ENCODE measurements at regions not wholly inside any gene's neighbourhood (a gene's known extent, or its start where the extent isn't known, plus 50 kb on each side); places are given as distances from the start of the nearest gene placed in this dataset.

- no peak for DNase-seq (ENCODE audit: low spot score)
These were observed 64.7 kb upstream of the ZNF469 start for GRCh38 chr16:88318051-88318450.

GRCh38 chr16:88318521-88318920 is 64.2 kb upstream of the ZNF469 start:
- DNase-seq (ENCODE audit: low spot score): no peak

DNA sequence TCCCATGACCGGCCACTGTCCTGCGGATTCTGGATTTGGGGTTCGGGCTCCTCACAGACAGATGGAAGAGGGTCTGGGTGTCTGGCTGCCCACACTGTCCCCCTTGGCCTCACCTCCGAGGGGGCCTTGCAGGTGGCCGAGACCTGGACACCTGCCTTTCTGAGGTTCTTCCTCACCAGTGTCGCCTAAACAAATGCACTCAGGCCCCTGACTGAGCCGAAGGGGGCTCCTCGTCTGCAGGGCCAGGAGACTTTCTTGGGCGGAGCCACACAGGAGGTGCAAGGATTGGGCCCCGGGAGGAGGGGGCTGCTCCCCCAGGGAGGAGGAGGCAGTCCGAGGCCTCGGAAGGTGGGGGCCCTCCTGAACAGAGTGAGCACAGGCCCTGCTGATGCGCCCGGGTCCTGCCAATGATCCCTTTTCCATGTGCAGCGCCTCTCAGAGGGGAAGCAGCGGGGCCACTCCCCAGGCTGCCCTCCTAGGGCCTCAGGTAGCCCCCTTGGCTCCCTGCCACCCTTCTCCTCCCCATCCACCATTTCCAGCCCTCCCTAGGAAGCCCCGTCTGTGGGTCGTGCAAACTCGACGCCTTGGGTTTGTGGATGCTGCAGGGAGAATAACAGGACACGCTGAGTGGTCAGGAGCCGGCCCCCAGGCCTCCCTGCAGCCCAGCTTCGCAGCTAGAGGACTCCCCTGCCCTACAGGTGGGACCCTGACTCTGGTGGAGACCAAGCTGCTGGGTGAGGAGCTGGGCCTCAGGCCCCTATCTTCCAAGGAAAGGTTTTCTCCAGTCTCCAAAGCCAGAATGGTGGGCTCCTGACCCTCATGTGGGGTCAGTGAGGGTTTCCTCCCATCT is 63.4 kb upstream of the ZNF469 start:
- DNase-seq (ENCODE audit: low spot score): no peak

GRCh38 chr16:88320947-88321634 is 61.7 kb upstream of the ZNF469 start:
- DNase-seq (ENCODE audit: low spot score): no peak

GRCh38 chr16:88321635-88322499 is 60.9 kb upstream of the ZNF469 start:
- DNase-seq (ENCODE audit: low spot score): no peak

DNA sequence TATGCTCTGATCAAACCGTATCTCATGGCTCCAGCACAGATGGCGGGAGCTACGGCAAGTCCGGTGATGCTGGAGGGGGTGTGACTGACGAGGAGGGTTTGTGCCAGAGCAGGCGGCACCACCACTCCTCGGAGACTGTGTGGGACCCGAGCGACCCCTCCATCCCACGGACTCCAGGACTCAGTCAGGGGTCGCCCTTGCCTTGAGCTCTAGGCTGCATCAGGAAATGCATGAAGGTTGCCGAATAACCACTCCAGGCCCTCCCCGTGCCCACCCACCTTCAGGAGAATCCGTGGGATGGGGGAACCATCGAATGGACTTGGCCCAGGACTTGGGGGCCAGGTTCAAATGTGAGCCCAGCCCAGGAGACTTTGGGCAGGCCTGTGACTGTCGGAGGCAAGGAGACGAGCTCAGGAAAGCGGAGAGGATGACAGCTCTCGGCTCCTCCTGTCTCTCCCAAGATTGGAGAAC is 60.2 kb upstream of the ZNF469 start:
- DNase-seq (ENCODE audit: low spot score): no peak

DNA sequence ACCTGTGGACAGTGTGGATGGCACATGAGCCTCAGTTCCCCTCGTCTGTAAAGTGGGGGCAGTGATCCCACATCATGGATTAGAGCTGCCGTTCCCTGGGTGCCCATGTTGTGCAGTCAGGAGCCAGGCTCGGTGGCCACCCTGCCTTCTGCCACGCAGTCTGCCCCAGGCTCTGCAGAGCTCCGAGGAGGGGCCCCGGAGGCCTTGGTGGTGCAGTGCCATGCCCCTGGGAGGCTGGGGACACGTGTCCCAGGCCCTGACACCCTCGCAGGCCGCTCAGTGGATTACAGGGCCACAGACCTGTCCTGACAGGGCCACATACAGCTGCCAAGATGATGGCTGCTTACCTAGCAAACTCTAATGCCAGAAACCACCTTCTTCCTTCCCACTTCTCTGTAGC is 59.7 kb upstream of the ZNF469 start:
- no peak for DNase-seq (ENCODE audit: low spot score)

DNA sequence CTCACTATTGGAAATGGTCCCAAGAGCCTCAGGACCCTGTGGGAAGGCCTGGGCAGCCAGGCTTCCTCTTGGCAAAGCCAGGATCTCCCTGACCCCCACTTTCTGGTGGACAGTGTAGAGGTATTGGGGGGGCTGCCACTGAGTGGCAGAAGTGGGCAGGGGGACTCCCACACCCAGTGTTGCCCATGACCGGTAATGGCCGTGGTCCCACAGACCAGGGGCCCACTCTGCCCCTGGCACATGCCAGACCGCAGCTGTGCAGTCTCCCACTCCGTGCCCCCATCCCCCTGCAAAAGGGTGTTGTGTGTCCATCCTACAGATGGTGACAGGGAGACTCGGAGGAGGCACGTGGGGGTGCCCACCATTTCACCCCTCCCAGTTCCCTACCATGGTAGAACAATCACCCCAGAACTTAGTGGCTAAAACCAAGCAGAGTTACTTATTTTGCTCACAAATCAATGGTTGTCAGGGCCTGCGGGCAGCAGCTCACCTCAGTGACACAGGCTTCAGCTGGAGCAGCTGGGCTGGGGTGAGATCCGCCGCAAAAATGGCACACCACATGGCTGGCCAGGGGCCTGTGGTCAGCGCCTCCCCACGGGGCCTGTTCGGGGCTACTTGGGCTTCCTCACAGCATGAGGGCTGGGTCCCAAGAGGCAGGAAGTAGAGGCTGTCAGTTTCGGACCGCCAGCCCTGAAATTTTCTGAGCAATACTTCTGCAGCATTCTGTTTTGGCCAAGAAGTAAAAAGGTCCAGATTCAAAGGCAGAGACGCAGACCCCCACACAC is 59.0 kb upstream of the ZNF469 start:
- DNase-seq (ENCODE audit: low spot score): no peak

- DNase-seq (ENCODE audit: low spot score): no peak
These were observed 57.5 kb upstream of the ZNF469 start for GRCh38 chr16:88325087-88325750.

GRCh38 chr16:88325976-88326375 is 56.8 kb upstream of the ZNF469 start:
- no peak for DNase-seq (ENCODE audit: low spot score)

DNA sequence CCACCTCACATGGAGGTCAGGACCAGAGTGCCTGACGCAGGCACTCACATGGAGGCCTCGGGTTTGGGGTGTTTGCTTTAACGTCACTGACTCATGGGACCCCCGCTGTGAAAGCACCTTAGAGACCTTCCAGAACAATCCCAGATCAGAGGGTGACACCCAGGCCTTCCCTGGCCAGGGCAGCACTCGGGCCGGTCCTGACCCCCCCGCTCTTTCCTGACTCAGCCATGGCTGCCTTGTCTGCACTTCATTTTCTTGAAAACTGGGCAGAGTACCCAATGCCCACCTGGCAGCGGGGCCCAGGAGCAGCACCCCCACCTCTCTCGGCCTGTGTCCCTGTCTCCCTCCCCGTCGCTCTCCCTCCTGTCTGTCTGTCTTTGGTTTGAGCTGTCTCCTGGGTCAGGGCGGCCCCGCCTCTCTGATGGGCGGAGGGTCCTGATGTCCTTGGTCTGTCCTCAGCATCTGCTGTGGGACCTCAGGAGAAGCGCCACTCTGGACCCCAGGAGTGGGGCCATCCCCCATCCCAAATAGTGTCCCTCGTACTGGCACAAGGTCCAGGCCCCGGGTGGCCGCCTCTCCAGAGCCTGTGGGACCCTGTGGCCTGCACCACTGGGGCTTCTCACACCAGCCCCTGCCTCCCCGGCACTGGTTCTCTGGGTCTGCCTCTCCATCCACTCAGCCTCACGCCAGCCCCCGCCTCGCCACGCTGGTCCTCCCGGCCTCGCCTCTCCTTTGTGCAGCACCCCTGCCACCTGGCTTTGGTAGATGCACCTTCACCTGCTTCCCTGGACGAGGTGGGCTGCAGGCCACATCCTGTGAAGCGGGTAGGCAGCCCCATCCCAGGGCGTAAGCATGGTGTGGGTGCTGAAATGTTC is 55.9 kb upstream of the ZNF469 start:
- no peak for DNase-seq (ENCODE audit: low spot score)

GRCh38 chr16:88327561-88328312 is 55.0 kb upstream of the ZNF469 start:
- no peak for DNase-seq (ENCODE audit: low spot score)

- no peak for DNase-seq (ENCODE audit: low spot score)
These were observed 54.3 kb upstream of the ZNF469 start for GRCh38 chr16:88328313-88328980.

DNA sequence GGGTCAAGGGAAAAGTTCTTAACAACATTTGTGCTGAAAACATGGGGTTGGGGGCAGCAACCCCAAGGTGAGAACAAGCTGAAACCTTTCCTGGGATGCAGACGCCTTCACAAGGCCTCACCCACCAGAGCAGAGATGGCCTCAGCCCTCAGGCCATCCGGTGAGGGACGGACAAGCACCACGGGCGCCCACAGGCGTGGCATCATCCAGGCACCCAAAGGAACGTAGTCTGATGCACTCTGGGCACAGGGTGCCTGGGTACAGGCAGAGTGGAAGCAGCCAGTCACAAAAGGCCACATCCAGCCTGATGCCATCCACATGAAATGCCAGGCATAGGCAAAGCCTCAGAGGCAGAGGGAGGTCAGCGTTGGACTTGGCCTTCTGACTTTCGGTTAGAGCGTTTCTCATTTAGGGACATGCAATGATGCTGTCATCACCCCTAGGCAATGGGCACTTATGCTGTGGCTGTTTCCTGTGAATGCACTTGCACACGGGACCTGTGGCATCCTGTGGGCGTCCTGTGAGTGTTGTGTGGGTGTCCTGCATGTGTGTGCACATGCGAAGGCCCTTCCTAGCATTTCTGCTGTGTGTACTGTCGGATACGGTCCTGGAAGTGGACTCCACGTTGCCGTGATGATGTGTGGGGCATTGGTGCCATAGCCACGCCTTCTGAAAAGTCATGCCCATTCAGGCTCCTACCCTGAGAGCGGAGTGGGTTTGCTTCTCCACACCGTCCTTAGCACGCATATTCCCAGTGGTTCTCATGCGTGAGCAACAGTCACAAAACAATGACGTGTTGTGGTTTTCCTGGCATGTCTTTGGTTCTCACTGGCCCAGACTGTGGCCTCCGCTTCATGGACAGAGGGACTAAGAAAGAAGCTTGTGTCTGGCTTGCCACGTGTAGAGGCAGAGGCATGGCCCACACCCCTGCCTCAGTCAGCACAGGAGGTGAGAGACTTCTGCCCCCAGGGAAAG is 52.7 kb upstream of the ZNF469 start:
- DNase-seq (ENCODE audit: low spot score): no peak

DNA sequence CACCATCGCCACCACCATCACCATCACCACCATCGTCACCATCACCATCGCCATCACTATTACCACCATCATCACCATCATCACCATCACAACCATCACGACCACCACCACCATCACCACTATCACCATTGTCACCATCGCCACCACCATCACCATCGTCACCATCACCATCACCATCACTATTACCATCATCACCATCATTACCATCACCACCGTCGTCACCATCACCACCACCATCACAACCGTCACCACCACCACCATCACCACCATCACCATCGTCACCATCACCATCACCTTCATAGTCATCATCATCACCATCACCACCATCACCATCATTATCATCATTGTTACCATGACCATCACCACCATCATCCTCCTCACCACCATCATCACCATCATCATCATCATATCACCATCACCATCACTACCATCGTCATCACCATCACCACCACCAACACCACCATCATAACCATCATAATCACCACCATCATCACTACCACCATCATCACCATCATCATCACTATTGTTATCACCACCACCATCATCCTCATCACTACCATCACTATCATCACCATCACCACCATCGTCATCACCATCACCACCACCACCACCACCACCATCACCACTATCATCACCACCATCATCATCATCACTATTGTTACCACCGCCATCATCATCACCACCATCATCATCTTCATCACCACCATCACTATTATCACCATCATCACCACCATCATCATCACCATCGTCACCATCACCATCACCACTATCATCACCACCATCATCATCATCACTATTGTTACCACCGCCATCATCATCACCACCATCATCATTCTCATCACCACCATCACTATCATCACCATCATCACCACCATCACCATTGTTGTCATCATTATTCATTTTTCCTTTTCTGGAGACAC is 51.5 kb upstream of the ZNF469 start:
- DNase-seq (ENCODE audit: low spot score): no peak

Measured in ureter (tissue), 1 donor.